ENCODE measurements at regions not wholly inside any gene's neighbourhood (a gene's known extent, or its start where the extent isn't known, plus 50 kb on each side); places are given as distances from the start of the nearest gene placed in this dataset.

GRCh38 chr6:71665931-71666330 is 220.4 kb upstream of the RIMS1 start:
- TF ChIP-seq TAF1 (IDR thresholded peaks at IDR 0.05; ENCODE audit: low read depth) (no peak), CEBPB (IDR thresholded peaks at IDR 0.05) (no peak), REST (IDR thresholded peaks at IDR 0.05; ENCODE audit: low read depth) (no peak), ZBTB7A (IDR thresholded peaks at IDR 0.05; ENCODE audit: low read depth) (no peak)

All from Ishikawa (cell line).